ENCODE measurements at regions not wholly inside any gene's neighbourhood (a gene's known extent, or its start where the extent isn't known, plus 50 kb on each side); places are given as distances from the start of the nearest gene placed in this dataset.
"Not testable (repeated sequence)": the region's sequence is repeated elsewhere in the genome, so short reads cannot be mapped to it uniquely, and the experiment has no call there.

GRCh38 chr20:40869218-40870147 is 159.1 kb upstream of the TOP1 start:
- Histone ChIP-seq H3K4me3 (no peak overlapping the region), H3K36me3 (no peaks in the 10 kb centered on the region), H3K9me3 (replicated peaks) (no peaks in the 10 kb centered on the region), H3K4me1 (no peaks in the 10 kb centered on the region), H3K27me3 (peaks cover 12% of the 10 kb centered on the region; the same call in 1 of the 2 replicates), H3K27ac (no peak overlapping the region)
- no peak for DNase-seq

GRCh38 chr20:40875116-40876085 is 153.2 kb upstream of the TOP1 start:
- H3K4me1 ChIP-seq: no peaks in the 10 kb centered on the region
- DNase-seq: no peak
- H3K9me3 ChIP-seq (replicated peaks): no peaks in the 10 kb centered on the region
- H3K27me3 ChIP-seq: peaks cover under 1% of the 10 kb centered on the region; the same call in 1 of the 2 replicates
- H3K36me3 ChIP-seq: no peaks in the 10 kb centered on the region
- no peak overlapping the region for H3K27ac ChIP-seq
- no peak overlapping the region for H3K4me3 ChIP-seq

DNA sequence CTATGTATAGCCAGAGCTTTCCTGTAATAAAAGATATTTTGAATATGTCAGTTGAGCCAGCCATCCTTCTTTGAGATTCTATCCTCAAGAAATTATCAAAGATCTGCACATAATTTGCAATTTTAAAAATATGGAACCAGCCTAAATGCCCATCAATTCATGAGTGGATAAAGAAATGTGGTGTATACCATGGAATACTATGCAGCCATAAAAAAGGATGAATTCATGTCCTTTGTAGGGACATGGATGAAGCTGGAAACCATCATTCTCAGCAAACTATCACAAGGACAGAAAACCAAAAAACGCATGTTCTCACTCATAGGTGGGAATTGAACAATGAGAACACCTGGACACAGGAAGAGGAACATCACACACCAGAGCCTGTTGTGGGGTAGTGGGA is 150.5 kb upstream of the TOP1 start:
- not testable (repeated sequence) for DNase-seq; H3K36me3 ChIP-seq; H3K4me3 ChIP-seq; H3K4me1 ChIP-seq; H3K27me3 ChIP-seq; H3K9me3 ChIP-seq (replicated peaks); H3K27ac ChIP-seq

GRCh38 chr20:40880063-40880728 is 148.4 kb upstream of the TOP1 start:
- no peaks in the 10 kb centered on the region for H3K4me1 ChIP-seq
- no peak overlapping the region for H3K27ac ChIP-seq
- no peak for DNase-seq
- H3K9me3 ChIP-seq (replicated peaks): no peaks in the 10 kb centered on the region
- H3K36me3 ChIP-seq: no peaks in the 10 kb centered on the region
- peaks cover 8% of the 10 kb centered on the region; the same call in 1 of the 2 replicates for H3K27me3 ChIP-seq
- no peak overlapping the region for H3K4me3 ChIP-seq

DNA sequence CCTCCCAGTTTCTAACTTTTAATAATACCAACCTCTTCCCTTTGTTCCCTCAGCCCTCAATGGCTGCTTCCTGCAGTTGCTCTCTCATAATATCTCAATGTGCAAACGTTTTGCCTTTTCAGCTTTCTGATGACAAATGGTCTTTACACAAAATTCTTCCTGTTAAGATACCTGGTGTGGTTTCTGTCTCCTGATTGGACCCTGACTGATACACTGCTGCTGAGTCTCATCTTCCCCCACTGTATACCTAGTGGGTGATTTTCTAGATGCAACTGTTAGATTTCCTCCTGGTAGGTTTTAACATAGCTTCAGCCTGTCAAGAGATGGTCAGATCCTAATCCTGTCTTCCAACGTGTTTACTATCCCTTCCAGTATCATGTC is 147.9 kb upstream of the TOP1 start:
- Histone ChIP-seq H3K4me1 (no peaks in the 10 kb centered on the region), H3K4me3 (no peak overlapping the region), H3K27ac (no peak overlapping the region), H3K27me3 (peaks cover 12% of the 10 kb centered on the region; the same call in 1 of the 2 replicates), H3K9me3 (replicated peaks) (no peaks in the 10 kb centered on the region), H3K36me3 (no peaks in the 10 kb centered on the region)
- DNase-seq: no peak

GRCh38 chr20:40882152-40882551 is 146.5 kb upstream of the TOP1 start:
- no peak overlapping the region for H3K4me3 ChIP-seq
- no peak overlapping the region for H3K27ac ChIP-seq
- no peaks in the 10 kb centered on the region for H3K4me1 ChIP-seq
- no peaks in the 10 kb centered on the region for H3K9me3 ChIP-seq (replicated peaks)
- H3K36me3 ChIP-seq: no peaks in the 10 kb centered on the region
- DNase-seq: no peak
- peaks cover 27% of the 10 kb centered on the region for H3K27me3 ChIP-seq

- no peaks in the 10 kb centered on the region for H3K9me3 ChIP-seq (replicated peaks)
- H3K36me3 ChIP-seq: no peaks in the 10 kb centered on the region
- no peak overlapping the region for H3K4me3 ChIP-seq
- H3K27ac ChIP-seq: no peak overlapping the region
- peak in 1 of 2 experiments; percentile 23 for DNase-seq
- H3K4me1 ChIP-seq: no peaks in the 10 kb centered on the region
- H3K27me3 ChIP-seq: peaks cover 31% of the 10 kb centered on the region
Measured at GRCh38 chr20:40883097-40883496, 145.5 kb upstream of the TOP1 start.

- Histone ChIP-seq H3K9me3 (replicated peaks) (no peaks in the 10 kb centered on the region), H3K4me1 (no peaks in the 10 kb centered on the region)
- no peak for DNase-seq
Measured at GRCh38 chr20:40887105-40887504, 141.5 kb upstream of the TOP1 start.

GRCh38 chr20:40889266-40889665 is 139.4 kb upstream of the TOP1 start:
- H3K9me3 ChIP-seq (replicated peaks); H3K36me3 ChIP-seq; H3K4me1 ChIP-seq; DNase-seq; H3K4me3 ChIP-seq; H3K27ac ChIP-seq: not testable (repeated sequence)
- peaks cover 55% of the 10 kb centered on the region for H3K27me3 ChIP-seq

More at GRCh38 chr20:40887105-40887504, 141.5 kb upstream of the TOP1 start:
- no peak overlapping the region for H3K27ac ChIP-seq
- peaks cover 48% of the 10 kb centered on the region for H3K27me3 ChIP-seq
- H3K4me3 ChIP-seq: no peak overlapping the region
- H3K36me3 ChIP-seq: no peaks in the 10 kb centered on the region

GRCh38 chr20:40890181-40890580 is 138.4 kb upstream of the TOP1 start:
- no peaks in the 10 kb centered on the region for H3K36me3 ChIP-seq
- no peaks in the 10 kb centered on the region for H3K9me3 ChIP-seq (replicated peaks)
- H3K27ac ChIP-seq: no peak overlapping the region
- H3K27me3 ChIP-seq: peaks cover 54% of the 10 kb centered on the region
- no peaks in the 10 kb centered on the region for H3K4me1 ChIP-seq
- DNase-seq: no peak
- H3K4me3 ChIP-seq: no peak overlapping the region

DNA sequence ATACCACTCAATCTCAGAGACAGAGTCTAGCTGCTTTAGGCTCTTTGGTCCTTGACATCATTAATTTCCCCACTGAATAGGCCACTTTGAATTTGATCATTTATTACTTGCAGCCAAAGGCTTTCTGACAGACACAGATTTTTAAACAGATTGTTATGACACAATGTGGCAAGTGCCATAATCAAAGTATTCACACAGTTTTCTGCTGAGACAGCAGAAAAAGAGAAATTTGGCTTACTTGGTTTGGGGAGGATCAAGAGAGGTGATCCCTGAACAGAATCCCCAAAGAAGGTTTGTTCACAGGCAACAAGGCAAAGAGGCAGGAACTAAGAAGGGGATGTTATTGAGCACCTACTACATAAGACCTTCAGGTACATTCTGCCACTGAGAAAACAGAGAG is 138.0 kb upstream of the TOP1 start:
- no peak overlapping the region for H3K4me3 ChIP-seq
- H3K27ac ChIP-seq: no peak overlapping the region
- no peaks in the 10 kb centered on the region for H3K9me3 ChIP-seq (replicated peaks)
- no peaks in the 10 kb centered on the region for H3K4me1 ChIP-seq
- no peaks in the 10 kb centered on the region for H3K36me3 ChIP-seq
- DNase-seq: no peak
- H3K27me3 ChIP-seq: peaks cover 52% of the 10 kb centered on the region

DNA sequence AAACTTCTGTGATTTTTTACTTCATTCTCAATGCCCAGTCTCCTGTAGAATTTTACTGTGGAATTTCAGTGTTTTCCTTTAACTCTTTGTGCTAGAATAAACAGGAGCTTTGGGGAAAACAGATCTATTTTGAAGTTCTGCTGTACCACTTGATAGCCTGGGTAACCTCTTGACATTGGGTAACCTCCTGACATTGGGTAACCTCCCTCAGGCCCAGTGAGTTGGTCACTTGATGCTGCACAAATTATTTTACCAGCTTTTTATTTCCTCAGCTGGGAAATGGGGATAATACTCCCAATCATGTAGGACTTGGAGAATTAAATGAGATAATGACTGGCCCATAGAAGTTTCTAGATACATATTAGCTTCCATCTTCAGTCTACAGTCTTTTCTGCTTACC is 137.3 kb upstream of the TOP1 start:
- H3K4me3 ChIP-seq: no peak overlapping the region
- H3K36me3 ChIP-seq: no peaks in the 10 kb centered on the region
- H3K9me3 ChIP-seq (replicated peaks): no peaks in the 10 kb centered on the region
- H3K27ac ChIP-seq: no peak overlapping the region
- no peaks in the 10 kb centered on the region for H3K4me1 ChIP-seq
- no peak for DNase-seq
- peaks cover 52% of the 10 kb centered on the region for H3K27me3 ChIP-seq

GRCh38 chr20:40892642-40893041 is 136.0 kb upstream of the TOP1 start:
- Histone ChIP-seq H3K4me1 (no peaks in the 10 kb centered on the region), H3K27ac (no peak overlapping the region)
- DNase-seq: no peak

DNA sequence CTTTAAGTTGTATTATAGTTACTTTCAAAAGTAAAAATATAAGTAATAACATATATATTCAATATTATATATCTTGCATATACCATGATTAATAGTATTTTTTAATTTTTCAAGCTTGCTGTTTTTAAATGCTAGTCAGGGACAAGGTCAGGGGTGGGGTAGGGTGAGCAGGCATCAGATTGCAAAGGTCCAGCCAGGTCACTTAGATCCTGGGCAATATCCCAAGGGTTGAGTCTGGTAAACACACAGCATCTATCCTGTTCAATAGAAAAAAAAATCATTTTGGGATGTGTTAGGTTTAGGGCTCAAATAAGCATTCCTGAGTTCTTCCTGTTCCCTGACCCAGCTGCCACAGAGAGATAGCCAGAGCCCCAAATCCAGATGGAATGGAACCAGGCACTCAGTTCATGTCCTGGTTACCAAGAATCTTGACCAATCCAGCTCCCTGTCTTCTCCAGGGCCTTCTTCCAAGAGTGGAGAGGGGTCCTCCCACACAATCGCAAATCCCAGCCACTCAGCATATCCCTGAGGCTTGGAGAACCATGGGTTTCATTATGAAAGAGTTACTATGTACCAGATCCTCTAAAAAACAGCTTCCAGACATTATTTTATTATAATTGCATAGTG is 134.9 kb upstream of the TOP1 start:
- Histone ChIP-seq H3K9me3 (replicated peaks) (no peaks in the 10 kb centered on the region), H3K36me3 (no peaks in the 10 kb centered on the region), H3K4me1 (no peaks in the 10 kb centered on the region), H3K27ac (no peak overlapping the region), H3K4me3 (no peak overlapping the region), H3K27me3 (peaks cover 41% of the 10 kb centered on the region)
- no peak for DNase-seq

More at GRCh38 chr20:40892642-40893041, 136.0 kb upstream of the TOP1 start:
- H3K4me3 ChIP-seq: no peak overlapping the region
- H3K27me3 ChIP-seq: peaks cover 43% of the 10 kb centered on the region
- no peaks in the 10 kb centered on the region for H3K36me3 ChIP-seq
- H3K9me3 ChIP-seq (replicated peaks): no peaks in the 10 kb centered on the region

Measured in SJCRH30 (cell line).